ENCODE measurements at regions not wholly inside any gene's neighbourhood (a gene's known extent, or its start where the extent isn't known, plus 50 kb on each side); places are given as distances from the start of the nearest gene placed in this dataset.

- no peak overlapping the region for H3K4me3 ChIP-seq (ENCODE audit: low read length in 2 of 2)
- no peaks in the 10 kb centered on the region for H3K4me1 ChIP-seq (ENCODE audit: control insufficient read depth in 2 of 2, insufficient read depth in 2 of 2, low read length in 2 of 2)
- no peak overlapping the region for H3K9ac ChIP-seq (ENCODE audit: low read depth in 1 of 2, low read length in 2 of 2)
- H3K36me3 ChIP-seq (ENCODE audit: control insufficient read depth in 2 of 2, insufficient read depth in 2 of 2, low read length in 2 of 2) = no peaks in the 10 kb centered on the region
- H3K27me3 ChIP-seq (ENCODE audit: control insufficient read depth in 2 of 2, insufficient read depth in 2 of 2, low read length in 2 of 2) = no peaks in the 10 kb centered on the region
- H3K27ac ChIP-seq (ENCODE audit: low read depth in 2 of 2, low read length in 2 of 2) = no peak overlapping the region
- H3K9me3 ChIP-seq (ENCODE audit: control insufficient read depth in 2 of 2, low read length in 2 of 2) = no peaks in the 10 kb centered on the region
Measured at GRCh38 chr4:110988722-110989121, 365.8 kb upstream of the PITX2 start.

DNA sequence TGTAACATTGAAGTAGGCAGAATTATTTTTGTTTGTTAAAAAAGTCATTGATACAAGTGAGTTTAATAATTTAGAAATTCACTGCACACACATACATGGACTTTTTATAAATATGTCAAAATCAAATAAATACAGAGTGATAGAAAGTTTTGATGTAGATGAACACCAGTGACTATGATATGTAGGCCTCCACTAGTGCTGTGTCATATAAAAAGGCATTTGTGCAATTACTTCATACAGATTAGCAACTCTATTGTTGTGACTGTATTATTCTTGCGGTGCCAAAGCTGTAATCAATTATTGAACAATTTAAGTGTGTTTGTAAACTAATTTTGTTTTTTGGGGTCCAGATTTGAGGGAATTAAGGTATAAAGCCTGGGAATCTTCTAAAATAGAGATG lies 366.2 kb upstream of the PITX2 start:
- Histone ChIP-seq H3K9ac (ENCODE audit: low read depth in 1 of 2, low read length in 2 of 2) (no peak overlapping the region), H3K27ac (ENCODE audit: low read depth in 2 of 2, low read length in 2 of 2) (no peak overlapping the region), H3K9me3 (ENCODE audit: control insufficient read depth in 2 of 2, low read length in 2 of 2) (no peaks in the 10 kb centered on the region), H3K4me3 (ENCODE audit: low read length in 2 of 2) (no peak overlapping the region), H3K4me1 (ENCODE audit: control insufficient read depth in 2 of 2, insufficient read depth in 2 of 2, low read length in 2 of 2) (no peaks in the 10 kb centered on the region), H3K36me3 (ENCODE audit: control insufficient read depth in 2 of 2, insufficient read depth in 2 of 2, low read length in 2 of 2) (no peaks in the 10 kb centered on the region), H3K27me3 (ENCODE audit: control insufficient read depth in 2 of 2, insufficient read depth in 2 of 2, low read length in 2 of 2) (no peaks in the 10 kb centered on the region)

GRCh38 chr4:110994781-110995180 lies 371.9 kb upstream of the PITX2 start:
- H3K4me1 ChIP-seq (ENCODE audit: control insufficient read depth in 2 of 2, insufficient read depth in 2 of 2, low read length in 2 of 2) = no peaks in the 10 kb centered on the region
- no peak overlapping the region for H3K4me3 ChIP-seq (ENCODE audit: low read length in 2 of 2)
- no peaks in the 10 kb centered on the region for H3K9me3 ChIP-seq (ENCODE audit: control insufficient read depth in 2 of 2, low read length in 2 of 2)
- H3K36me3 ChIP-seq (ENCODE audit: control insufficient read depth in 2 of 2, insufficient read depth in 2 of 2, low read length in 2 of 2) = no peaks in the 10 kb centered on the region
- no peaks in the 10 kb centered on the region for H3K27me3 ChIP-seq (ENCODE audit: control insufficient read depth in 2 of 2, insufficient read depth in 2 of 2, low read length in 2 of 2)
- H3K27ac ChIP-seq (ENCODE audit: low read depth in 2 of 2, low read length in 2 of 2) = no peak overlapping the region
- H3K9ac ChIP-seq (ENCODE audit: low read depth in 1 of 2, low read length in 2 of 2) = no peak overlapping the region

DNA sequence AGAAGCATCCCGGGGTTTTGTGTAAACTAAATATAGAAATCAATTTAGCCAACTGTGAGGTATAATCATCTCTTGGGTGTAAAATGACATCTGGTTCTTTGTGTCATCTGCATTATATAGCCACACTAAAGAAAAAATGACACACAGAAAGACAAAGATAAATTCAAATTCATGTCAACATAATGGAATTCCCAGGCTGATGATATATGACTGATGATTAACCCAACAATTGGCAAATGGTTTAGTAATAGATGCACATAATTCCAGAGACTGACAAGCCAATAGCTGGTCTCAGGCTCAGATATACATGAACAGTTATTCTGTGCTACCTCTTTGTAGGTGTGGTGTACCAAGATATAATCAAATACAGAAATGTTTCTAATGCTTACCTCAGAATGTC lies 375.4 kb upstream of the PITX2 start:
- no peaks in the 10 kb centered on the region for H3K36me3 ChIP-seq (ENCODE audit: control insufficient read depth in 2 of 2, insufficient read depth in 2 of 2, low read length in 2 of 2)
- H3K27ac ChIP-seq (ENCODE audit: low read depth in 2 of 2, low read length in 2 of 2) = no peak overlapping the region
- H3K9ac ChIP-seq (ENCODE audit: low read depth in 1 of 2, low read length in 2 of 2) = no peak overlapping the region
- no peaks in the 10 kb centered on the region for H3K27me3 ChIP-seq (ENCODE audit: control insufficient read depth in 2 of 2, insufficient read depth in 2 of 2, low read length in 2 of 2)
- H3K9me3 ChIP-seq (ENCODE audit: control insufficient read depth in 2 of 2, low read length in 2 of 2) = no peaks in the 10 kb centered on the region
- no peak overlapping the region for H3K4me3 ChIP-seq (ENCODE audit: low read length in 2 of 2)
- no peaks in the 10 kb centered on the region for H3K4me1 ChIP-seq (ENCODE audit: control insufficient read depth in 2 of 2, insufficient read depth in 2 of 2, low read length in 2 of 2)

DNA sequence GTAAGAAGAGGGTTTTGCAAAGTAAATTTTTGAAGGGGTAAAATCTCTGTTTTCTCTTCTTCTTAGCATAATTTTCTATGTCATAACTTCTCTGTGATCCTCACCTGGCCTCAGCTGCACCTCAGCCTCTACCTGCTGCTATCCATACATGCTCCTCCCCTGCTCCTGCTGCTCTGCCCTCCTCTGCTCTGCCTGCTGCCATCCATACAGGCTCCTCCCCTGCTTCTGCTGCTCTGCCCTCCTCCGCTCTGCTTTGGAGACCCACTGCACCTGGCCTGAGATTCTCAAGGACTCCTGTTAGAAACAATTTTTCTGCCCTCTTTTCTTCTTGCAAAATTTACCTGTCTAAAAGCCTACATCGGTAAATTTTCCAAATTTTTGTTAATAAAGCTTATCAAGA lies 388.6 kb upstream of the PITX2 start:
- Histone ChIP-seq H3K4me3 (ENCODE audit: low read length in 2 of 2) (no peak overlapping the region), H3K4me1 (ENCODE audit: control insufficient read depth in 2 of 2, insufficient read depth in 2 of 2, low read length in 2 of 2) (no peaks in the 10 kb centered on the region), H3K9ac (ENCODE audit: low read depth in 1 of 2, low read length in 2 of 2) (no peak overlapping the region), H3K9me3 (ENCODE audit: control insufficient read depth in 2 of 2, low read length in 2 of 2) (no peaks in the 10 kb centered on the region), H3K27me3 (ENCODE audit: control insufficient read depth in 2 of 2, insufficient read depth in 2 of 2, low read length in 2 of 2) (no peaks in the 10 kb centered on the region), H3K27ac (ENCODE audit: low read depth in 2 of 2, low read length in 2 of 2) (no peak overlapping the region), H3K36me3 (ENCODE audit: control insufficient read depth in 2 of 2, insufficient read depth in 2 of 2, low read length in 2 of 2) (no peaks in the 10 kb centered on the region)

DNA sequence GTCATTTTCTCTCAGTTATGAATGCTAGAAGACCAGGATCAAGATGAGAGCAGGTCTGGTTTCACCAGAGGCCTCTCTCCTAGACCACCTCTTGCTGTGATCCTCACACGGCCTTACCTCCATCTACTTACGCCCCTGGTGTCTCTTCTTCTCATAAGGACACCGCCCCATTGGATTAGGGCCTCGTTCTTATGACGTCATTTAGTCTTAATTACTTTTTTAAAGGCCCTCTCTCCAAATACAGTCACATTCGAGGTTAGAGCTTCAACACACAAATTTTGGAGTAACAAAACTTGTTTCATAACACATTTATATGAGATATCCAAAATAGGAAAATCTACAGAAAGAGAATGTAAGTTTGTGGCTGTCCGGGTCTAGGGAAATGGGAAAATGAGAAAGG lies 391.0 kb upstream of the PITX2 start:
- no peaks in the 10 kb centered on the region for H3K27me3 ChIP-seq (ENCODE audit: control insufficient read depth in 2 of 2, insufficient read depth in 2 of 2, low read length in 2 of 2)
- H3K4me1 ChIP-seq (ENCODE audit: control insufficient read depth in 2 of 2, insufficient read depth in 2 of 2, low read length in 2 of 2) = no peaks in the 10 kb centered on the region
- no peaks in the 10 kb centered on the region for H3K9me3 ChIP-seq (ENCODE audit: control insufficient read depth in 2 of 2, low read length in 2 of 2)
- H3K36me3 ChIP-seq (ENCODE audit: control insufficient read depth in 2 of 2, insufficient read depth in 2 of 2, low read length in 2 of 2) = no peaks in the 10 kb centered on the region
- no peak overlapping the region for H3K27ac ChIP-seq (ENCODE audit: low read depth in 2 of 2, low read length in 2 of 2)
- H3K4me3 ChIP-seq (ENCODE audit: low read length in 2 of 2) = no peak overlapping the region
- H3K9ac ChIP-seq (ENCODE audit: low read depth in 1 of 2, low read length in 2 of 2) = no peak overlapping the region

DNA sequence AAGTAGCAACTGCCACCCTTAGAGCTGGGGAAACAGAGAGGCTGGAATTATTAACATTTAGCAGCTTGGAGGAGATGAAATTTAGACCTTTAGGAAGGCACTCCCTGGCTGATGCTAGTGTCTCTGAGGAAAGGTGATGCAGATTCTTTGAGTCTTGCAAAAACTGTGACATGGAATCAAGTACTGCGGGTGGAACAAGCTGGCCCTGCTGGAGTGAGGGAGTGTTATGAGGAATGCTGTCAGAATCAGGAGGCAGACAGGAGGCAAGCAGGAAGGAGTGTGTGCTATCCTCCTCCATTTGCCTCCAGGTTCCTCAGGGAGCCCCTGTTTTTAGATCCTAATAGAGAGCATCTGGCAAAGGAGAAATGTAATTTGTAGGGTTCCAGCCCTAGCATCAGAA lies 391.7 kb upstream of the PITX2 start:
- H3K9ac ChIP-seq (ENCODE audit: low read depth in 1 of 2, low read length in 2 of 2) = no peak overlapping the region
- no peaks in the 10 kb centered on the region for H3K36me3 ChIP-seq (ENCODE audit: control insufficient read depth in 2 of 2, insufficient read depth in 2 of 2, low read length in 2 of 2)
- H3K9me3 ChIP-seq (ENCODE audit: control insufficient read depth in 2 of 2, low read length in 2 of 2) = no peaks in the 10 kb centered on the region
- no peaks in the 10 kb centered on the region for H3K4me1 ChIP-seq (ENCODE audit: control insufficient read depth in 2 of 2, insufficient read depth in 2 of 2, low read length in 2 of 2)
- H3K27ac ChIP-seq (ENCODE audit: low read depth in 2 of 2, low read length in 2 of 2) = no peak overlapping the region
- H3K27me3 ChIP-seq (ENCODE audit: control insufficient read depth in 2 of 2, insufficient read depth in 2 of 2, low read length in 2 of 2) = no peaks in the 10 kb centered on the region
- H3K4me3 ChIP-seq (ENCODE audit: low read length in 2 of 2) = no peak overlapping the region

DNA sequence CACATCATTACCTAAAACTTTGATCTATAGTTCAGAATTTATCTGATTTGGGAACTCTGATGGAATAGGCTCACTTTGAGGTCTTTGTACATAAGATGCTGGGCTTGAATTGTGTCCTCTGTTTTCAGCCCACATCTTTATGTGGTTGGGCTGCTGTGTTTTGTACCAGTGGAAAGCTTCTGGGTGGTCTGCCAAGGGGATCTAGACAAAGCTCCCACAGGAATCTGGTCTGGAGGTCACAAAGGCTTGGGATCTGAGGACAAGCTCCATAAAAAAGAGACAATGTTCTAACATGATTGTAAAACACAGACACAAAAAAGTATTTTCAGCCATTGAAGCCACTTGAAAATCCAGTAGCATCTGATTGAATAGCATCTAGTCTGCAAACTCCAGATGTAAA lies 393.5 kb upstream of the PITX2 start:
- H3K27me3 ChIP-seq (ENCODE audit: control insufficient read depth in 2 of 2, insufficient read depth in 2 of 2, low read length in 2 of 2) = no peaks in the 10 kb centered on the region
- no peak overlapping the region for H3K9ac ChIP-seq (ENCODE audit: low read depth in 1 of 2, low read length in 2 of 2)
- H3K4me1 ChIP-seq (ENCODE audit: control insufficient read depth in 2 of 2, insufficient read depth in 2 of 2, low read length in 2 of 2) = no peaks in the 10 kb centered on the region
- no peak overlapping the region for H3K4me3 ChIP-seq (ENCODE audit: low read length in 2 of 2)
- H3K9me3 ChIP-seq (ENCODE audit: control insufficient read depth in 2 of 2, low read length in 2 of 2) = no peaks in the 10 kb centered on the region
- H3K36me3 ChIP-seq (ENCODE audit: control insufficient read depth in 2 of 2, insufficient read depth in 2 of 2, low read length in 2 of 2) = no peaks in the 10 kb centered on the region
- no peak overlapping the region for H3K27ac ChIP-seq (ENCODE audit: low read depth in 2 of 2, low read length in 2 of 2)

DNA sequence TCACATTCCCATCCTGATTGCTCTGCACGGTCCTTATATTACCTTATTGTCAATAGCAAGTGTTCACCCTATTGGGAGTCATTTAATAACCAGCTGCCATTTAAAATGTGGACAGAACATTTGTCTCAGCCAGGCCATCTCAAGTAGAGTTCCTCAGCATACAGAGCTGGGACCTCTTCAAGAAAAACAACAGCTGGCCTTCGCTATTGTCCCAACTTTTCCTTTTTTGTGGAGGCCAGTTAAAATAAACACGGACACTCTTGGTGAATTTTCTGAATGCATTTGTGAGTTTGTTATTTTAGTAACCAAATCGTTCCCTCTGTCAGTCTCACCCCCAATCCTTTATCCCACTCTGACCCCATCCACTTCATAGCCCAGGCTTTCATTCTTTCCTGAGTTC lies 395.3 kb upstream of the PITX2 start:
- H3K4me3 ChIP-seq (ENCODE audit: low read length in 2 of 2) = no peak overlapping the region
- no peak overlapping the region for H3K9ac ChIP-seq (ENCODE audit: low read depth in 1 of 2, low read length in 2 of 2)
- no peak overlapping the region for H3K27ac ChIP-seq (ENCODE audit: low read depth in 2 of 2, low read length in 2 of 2)
- H3K36me3 ChIP-seq (ENCODE audit: control insufficient read depth in 2 of 2, insufficient read depth in 2 of 2, low read length in 2 of 2) = no peaks in the 10 kb centered on the region
- no peaks in the 10 kb centered on the region for H3K27me3 ChIP-seq (ENCODE audit: control insufficient read depth in 2 of 2, insufficient read depth in 2 of 2, low read length in 2 of 2)
- H3K4me1 ChIP-seq (ENCODE audit: control insufficient read depth in 2 of 2, insufficient read depth in 2 of 2, low read length in 2 of 2) = no peaks in the 10 kb centered on the region
- no peaks in the 10 kb centered on the region for H3K9me3 ChIP-seq (ENCODE audit: control insufficient read depth in 2 of 2, low read length in 2 of 2)

GRCh38 chr4:111020476-111020875 lies 397.6 kb upstream of the PITX2 start:
- H3K4me3 ChIP-seq (ENCODE audit: low read length in 2 of 2) = no peak overlapping the region
- H3K27ac ChIP-seq (ENCODE audit: low read depth in 2 of 2, low read length in 2 of 2) = no peak overlapping the region
- H3K4me1 ChIP-seq (ENCODE audit: control insufficient read depth in 2 of 2, insufficient read depth in 2 of 2, low read length in 2 of 2) = no peaks in the 10 kb centered on the region
- no peak overlapping the region for H3K9ac ChIP-seq (ENCODE audit: low read depth in 1 of 2, low read length in 2 of 2)
- no peaks in the 10 kb centered on the region for H3K27me3 ChIP-seq (ENCODE audit: control insufficient read depth in 2 of 2, insufficient read depth in 2 of 2, low read length in 2 of 2)
- no peaks in the 10 kb centered on the region for H3K9me3 ChIP-seq (ENCODE audit: control insufficient read depth in 2 of 2, low read length in 2 of 2)
- no peaks in the 10 kb centered on the region for H3K36me3 ChIP-seq (ENCODE audit: control insufficient read depth in 2 of 2, insufficient read depth in 2 of 2, low read length in 2 of 2)

- Histone ChIP-seq H3K36me3 (ENCODE audit: control insufficient read depth in 2 of 2, insufficient read depth in 2 of 2, low read length in 2 of 2) (no peaks in the 10 kb centered on the region), H3K4me3 (ENCODE audit: low read length in 2 of 2) (no peak overlapping the region), H3K27ac (ENCODE audit: low read depth in 2 of 2, low read length in 2 of 2) (no peak overlapping the region), H3K27me3 (ENCODE audit: control insufficient read depth in 2 of 2, insufficient read depth in 2 of 2, low read length in 2 of 2) (no peaks in the 10 kb centered on the region), H3K9ac (ENCODE audit: low read depth in 1 of 2, low read length in 2 of 2) (no peak overlapping the region), H3K4me1 (ENCODE audit: control insufficient read depth in 2 of 2, insufficient read depth in 2 of 2, low read length in 2 of 2) (no peaks in the 10 kb centered on the region), H3K9me3 (ENCODE audit: control insufficient read depth in 2 of 2, low read length in 2 of 2) (no peaks in the 10 kb centered on the region)
Measured at GRCh38 chr4:111020961-111021360, 398.1 kb upstream of the PITX2 start.

Measured in mucosa of rectum (tissue), 2 donors.